ENCODE measurements at regions not wholly inside any gene's neighbourhood (a gene's known extent, or its start where the extent isn't known, plus 50 kb on each side); places are given as distances from the start of the nearest gene placed in this dataset.

- no peak for TF ChIP-seq CTCF (IDR thresholded peaks at IDR 0.05; ENCODE audit: low read length, missing control alignments)
- no peak overlapping the region for H3K4me3 ChIP-seq (replicated peaks; ENCODE audit: low read depth, low read length)
- no peak for DNase-seq (ENCODE audit: low read depth)
Observed at GRCh38 chr4:159051245-159052071, 51.4 kb upstream of the RAPGEF2 start.

- no peak for DNase-seq (ENCODE audit: low read depth)
- TF ChIP-seq CTCF (IDR thresholded peaks at IDR 0.05; ENCODE audit: low read length, missing control alignments) = no peak
- no peak overlapping the region for H3K4me3 ChIP-seq (replicated peaks; ENCODE audit: low read depth, low read length)
Observed at GRCh38 chr4:159052315-159052714, 50.6 kb upstream of the RAPGEF2 start.
